Activated CD4-positive, alpha-beta T cell treated with anti-CD3 and anti-CD28 coated beads, Interleukin-2, Interleukin-4, amounts not matched to agents 100 ng/mL and 50 ng/mL, durations not matched to agents 16 hours and 8 hours (primary cell): ENCODE measurements at regions not wholly inside any gene's neighbourhood (a gene's known extent, or its start where the extent isn't known, plus 50 kb on each side); places are given as distances from the start of the nearest gene placed in this dataset.

Source experiments
- DNase-seq: peaks from one replicate; pipeline ENCODE4 v3.0.0-alpha.2; 2020; ENCODE audit warnings: low spot score

- DNase-seq: no peak
Measured at GRCh38 chr10:71023704-71024283, 135.4 kb upstream of the PCBD1 start.

GRCh38 chr10:71024490-71024889, 136.1 kb upstream of the PCBD1 start:
- DNase-seq: no peak

DNA sequence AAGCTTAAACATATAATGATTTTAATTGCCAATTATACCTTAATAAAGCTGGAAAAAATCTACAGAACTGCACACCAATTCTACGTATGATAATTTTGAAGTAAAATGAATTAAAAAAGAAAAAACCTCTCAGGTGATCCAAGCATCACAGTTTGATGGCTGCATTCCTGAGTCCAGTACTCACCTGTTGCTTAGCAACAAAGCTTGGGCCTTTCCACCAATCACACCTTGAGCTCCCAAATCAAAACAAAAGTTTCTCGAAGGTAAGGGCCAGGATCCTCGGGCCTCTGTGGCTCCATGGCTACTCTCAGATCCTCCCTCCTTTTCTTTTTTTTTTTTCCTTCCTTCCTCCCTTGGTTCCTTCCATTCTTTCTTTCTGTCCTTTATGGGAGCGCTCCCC, 137.2 kb upstream of the PCBD1 start:
- DNase-seq: no peak

DNA sequence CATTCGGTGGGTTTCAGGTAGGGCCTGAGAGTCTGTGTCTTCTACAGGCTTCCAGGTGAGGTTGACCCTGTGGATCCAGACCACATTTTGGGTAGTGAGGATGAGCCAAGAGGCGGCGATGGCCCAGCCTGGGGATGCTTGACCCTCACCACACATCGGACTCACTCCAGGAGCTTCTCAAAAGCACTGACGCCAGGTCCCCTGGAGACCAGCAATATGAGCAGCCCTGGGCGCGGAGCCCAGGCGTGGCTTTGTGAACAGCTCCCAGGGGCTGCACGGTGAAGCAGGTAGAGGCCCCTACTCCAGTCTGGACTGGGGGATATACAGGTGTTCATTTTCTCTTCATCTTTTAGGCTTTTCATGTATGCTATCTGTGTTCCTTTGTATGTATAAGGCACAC, 139.7 kb upstream of the PCBD1 start:
- DNase-seq: no peak

DNA sequence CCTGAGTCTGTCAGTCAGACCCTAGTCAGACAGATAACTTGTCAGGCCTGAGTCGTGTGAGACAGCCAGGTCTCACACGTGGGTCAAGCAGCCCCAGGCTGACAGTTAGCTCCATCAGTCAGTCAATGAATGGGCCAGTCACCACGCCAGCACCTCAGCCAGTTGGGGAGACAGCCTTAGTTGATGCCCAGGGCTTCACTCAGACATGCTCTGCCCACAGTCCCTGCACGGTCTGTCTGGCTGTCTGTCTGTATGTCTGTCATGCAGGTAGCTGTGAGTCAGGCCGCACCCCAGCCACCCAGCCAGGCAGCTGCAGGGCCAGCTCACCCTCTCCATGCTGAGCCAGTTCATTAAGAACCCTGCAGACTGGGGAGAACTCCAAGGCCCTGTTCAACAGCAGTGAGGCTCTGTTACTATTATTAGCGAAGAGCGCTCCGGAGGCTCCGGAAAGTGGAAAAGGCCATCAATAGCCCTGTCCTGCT, 141.1 kb upstream of the PCBD1 start:
- DNase-seq: no peak

DNA sequence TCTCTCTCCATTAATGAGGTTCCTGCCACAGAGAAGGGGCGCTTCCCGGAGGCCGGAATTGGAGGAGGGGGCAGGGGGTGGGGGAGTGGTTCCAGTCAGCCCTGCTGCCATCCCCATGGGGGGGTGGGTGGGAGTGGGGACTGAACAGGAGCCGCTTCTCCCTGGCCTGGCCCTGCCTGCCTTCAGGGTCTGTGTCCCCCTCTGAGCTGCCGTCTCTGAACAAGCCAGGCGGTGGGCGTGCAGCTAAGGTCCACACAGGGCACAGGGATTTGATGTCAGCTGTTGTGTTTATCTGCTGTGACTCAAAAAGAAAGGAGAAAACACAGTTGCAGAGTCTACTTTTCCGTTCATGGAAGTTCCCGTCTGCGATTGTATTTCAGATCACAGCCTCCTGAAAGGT, 141.5 kb upstream of the PCBD1 start:
- no peak for DNase-seq

- no peak for DNase-seq
Measured at GRCh38 chr10:71031026-71031425, 142.7 kb upstream of the PCBD1 start.

GRCh38 chr10:71031603-71032002, 143.2 kb upstream of the PCBD1 start:
- DNase-seq: no peak

- no peak for DNase-seq
Measured at GRCh38 chr10:71032887-71033286, 144.5 kb upstream of the PCBD1 start.

DNA sequence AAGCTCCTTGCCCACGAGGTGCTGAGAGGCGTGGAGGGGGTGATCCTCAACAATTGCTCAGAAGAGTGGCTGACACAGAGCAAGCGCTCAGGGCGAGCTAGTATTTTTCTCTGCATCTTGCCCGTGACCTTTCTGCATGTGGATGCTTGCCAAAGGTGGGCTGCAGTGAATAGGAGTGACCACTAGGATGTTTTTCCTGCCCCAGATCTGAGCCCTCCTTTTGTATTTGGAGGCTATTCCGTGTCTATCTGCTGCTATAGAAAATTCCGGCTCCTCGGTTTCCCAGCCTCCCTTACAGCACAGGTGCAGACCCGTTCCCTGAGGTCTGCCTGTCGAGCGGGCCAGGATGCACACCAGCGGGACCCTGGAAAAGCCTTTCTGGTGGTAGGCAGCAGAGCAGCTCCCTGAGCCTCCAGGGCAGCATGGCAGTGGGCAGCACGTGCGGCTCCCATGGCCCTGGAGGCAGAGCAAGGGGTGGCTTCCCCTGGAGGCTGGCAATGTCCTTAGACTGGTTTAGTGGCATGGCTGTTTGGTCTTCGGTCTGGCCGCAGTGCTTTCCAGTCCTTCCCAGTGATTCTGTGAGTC, 145.1 kb upstream of the PCBD1 start:
- no peak for DNase-seq

GRCh38 chr10:71035511-71036296, 147.3 kb upstream of the PCBD1 start:
- DNase-seq: no peak

- no peak for DNase-seq
Measured at GRCh38 chr10:71036297-71036966, 148.1 kb upstream of the PCBD1 start.

DNA sequence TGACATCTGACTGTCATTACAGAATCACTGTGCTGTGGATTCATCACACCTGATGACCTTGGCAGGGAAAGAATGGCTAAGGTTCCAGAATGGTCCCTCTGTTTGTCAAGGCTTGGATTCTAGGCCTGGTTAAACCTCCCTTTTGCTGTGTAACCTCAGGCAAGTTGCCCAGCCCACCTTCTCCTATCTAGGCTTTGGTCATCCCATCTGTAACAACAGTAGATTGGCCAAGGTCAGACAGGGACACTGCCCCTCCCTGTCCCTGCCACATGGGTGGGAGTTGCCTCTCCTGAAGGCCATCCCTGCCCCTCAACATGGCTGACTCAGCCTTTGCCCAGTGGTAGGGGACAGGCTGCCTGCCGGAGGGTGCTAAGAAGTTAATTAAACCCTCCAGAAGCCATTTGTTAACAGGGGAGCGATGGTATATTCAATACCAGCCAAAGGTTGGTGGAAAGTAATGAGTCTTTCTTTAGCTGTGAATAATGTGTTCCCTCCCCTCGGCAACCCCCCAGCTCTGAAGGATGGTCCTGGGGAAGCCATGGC, 149.8 kb upstream of the PCBD1 start:
- no peak for DNase-seq

GRCh38 chr10:71038921-71039320, 150.6 kb upstream of the PCBD1 start:
- DNase-seq: no peak

- no peak for DNase-seq
Measured at GRCh38 chr10:71039551-71039950, 151.2 kb upstream of the PCBD1 start.

DNA sequence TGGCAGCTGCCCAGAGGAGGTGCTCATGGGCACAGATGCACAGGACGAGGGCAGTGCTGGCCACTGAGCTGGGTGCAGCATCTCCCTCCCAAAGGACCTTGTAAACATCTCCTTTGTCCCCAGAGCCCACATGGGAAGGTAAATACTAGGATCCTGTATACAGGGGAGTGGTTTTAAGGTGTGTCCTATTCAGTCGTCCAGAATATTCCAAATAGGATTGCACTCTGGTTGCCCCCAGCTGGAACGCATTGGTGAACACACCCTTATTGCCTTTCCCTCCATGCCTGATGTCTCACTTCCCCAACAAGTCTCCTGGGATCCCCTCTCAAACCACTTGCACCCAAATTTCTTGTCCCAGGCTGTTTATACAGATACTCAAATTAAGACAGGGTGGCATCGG, 152.0 kb upstream of the PCBD1 start:
- DNase-seq: no peak

- DNase-seq: no peak
Measured at GRCh38 chr10:71040846-71041605, 152.7 kb upstream of the PCBD1 start.

DNA sequence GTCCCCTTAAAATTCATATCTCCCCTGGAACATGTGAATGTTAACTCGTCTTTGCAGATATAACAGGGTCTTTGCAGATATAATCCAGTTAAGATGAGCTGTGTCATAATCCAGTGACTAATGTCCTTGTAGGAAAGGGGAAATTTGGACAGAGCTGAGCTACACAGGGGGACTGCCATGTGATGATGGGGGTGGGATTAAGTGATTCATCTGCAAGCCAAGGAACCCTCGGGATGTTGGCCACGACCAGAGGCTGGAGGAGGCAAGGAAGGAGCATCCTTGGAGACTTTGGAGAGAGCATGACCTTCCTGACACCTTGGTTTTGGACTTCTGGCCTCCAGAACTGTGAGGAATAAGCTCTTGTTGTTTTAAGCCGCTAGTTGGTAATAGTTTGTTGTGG, 153.9 kb upstream of the PCBD1 start:
- DNase-seq: no peak

DNA sequence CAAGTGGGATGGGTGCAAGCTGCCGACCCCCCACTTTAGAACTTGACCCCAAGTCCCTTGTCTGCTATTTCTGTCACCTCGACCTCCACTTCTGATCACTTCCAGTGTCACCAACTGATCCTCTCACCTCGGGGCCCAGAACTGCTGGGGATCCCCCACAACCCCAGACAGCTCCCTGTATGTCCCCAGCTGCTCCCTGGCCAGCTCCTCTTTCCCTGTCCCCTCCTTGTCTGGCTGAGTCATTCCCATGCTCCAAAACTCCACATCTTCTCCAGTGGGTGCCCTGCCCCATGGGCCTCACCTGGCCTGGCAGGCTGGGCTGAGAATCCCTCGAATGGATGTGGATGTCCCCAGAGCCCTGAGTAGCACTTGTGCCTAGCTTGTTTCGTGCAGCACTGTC, 154.3 kb upstream of the PCBD1 start:
- no peak for DNase-seq

DNA sequence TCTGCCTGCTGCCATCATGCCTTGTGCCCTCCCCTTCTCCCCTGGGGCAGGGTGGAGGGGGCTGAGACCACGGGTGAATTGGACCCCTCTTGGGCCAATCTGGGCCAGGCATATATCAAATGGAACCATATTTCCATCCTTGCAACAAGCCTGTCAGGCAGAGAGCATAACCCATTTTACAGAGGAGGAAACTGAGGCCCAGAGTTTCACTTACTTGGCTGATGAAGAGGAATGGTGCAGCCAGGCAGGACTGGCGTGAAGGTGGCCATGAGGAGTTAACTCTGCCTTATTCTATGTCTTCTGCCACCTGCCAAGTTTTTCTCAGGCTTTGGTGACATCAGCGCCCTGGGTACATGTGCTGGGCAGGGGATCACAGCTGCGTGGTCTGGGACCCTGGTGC, 155.5 kb upstream of the PCBD1 start:
- no peak for DNase-seq

GRCh38 chr10:71044720-71045119, 156.4 kb upstream of the PCBD1 start:
- no peak for DNase-seq
